GM21423 (cell line): ENCODE measurements at regions not wholly inside any gene's neighbourhood (a gene's known extent, or its start where the extent isn't known, plus 50 kb on each side); places are given as distances from the start of the nearest gene placed in this dataset.
A peak's percentile ranks its signal among the peaks of the same experiment; 100 is the strongest.

Experiments used
- ATAC-seq: cut with Tn5 transposase; IDR thresholded peaks from one replicate; pipeline ENCODE4 v1.9.1; 2021; ENCODE audit warnings: mild to moderate bottlenecking, moderate library complexity; ENCODE audit not compliant: unreplicated experiment

- no peak for ATAC-seq
Observed at GRCh38 chr11:127675581-127675980, 675.0 kb upstream of the KIRREL3 start.

GRCh38 chr11:127674754-127675153, 674.2 kb upstream of the KIRREL3 start:
- no peak for ATAC-seq

GRCh38 chr11:127670374-127671119, 670.0 kb upstream of the KIRREL3 start:
- no peak for ATAC-seq

- no peak for ATAC-seq
Observed at GRCh38 chr11:127656116-127656836, 655.7 kb upstream of the KIRREL3 start.

- no peak for ATAC-seq
Observed at GRCh38 chr11:127653076-127653475, 652.5 kb upstream of the KIRREL3 start.

- ATAC-seq: peak; percentile 58
Observed at GRCh38 chr11:127651888-127652221, 651.3 kb upstream of the KIRREL3 start.

- no peak for ATAC-seq
Observed at GRCh38 chr11:127651175-127651887, 650.8 kb upstream of the KIRREL3 start.

GRCh38 chr11:127649958-127650357, 649.4 kb upstream of the KIRREL3 start:
- ATAC-seq: no peak

GRCh38 chr11:127649071-127649470, 648.5 kb upstream of the KIRREL3 start:
- no peak for ATAC-seq

- ATAC-seq: peak; percentile 47
Observed at GRCh38 chr11:127648583-127648982, 648.0 kb upstream of the KIRREL3 start.

- no peak for ATAC-seq
Observed at GRCh38 chr11:127644366-127644765, 643.8 kb upstream of the KIRREL3 start.

- ATAC-seq: no peak
Observed at GRCh38 chr11:127643268-127644058, 642.9 kb upstream of the KIRREL3 start.

- no peak for ATAC-seq
Observed at GRCh38 chr11:127640561-127641451, 640.2 kb upstream of the KIRREL3 start.

GRCh38 chr11:127639916-127640315, 639.3 kb upstream of the KIRREL3 start:
- no peak for ATAC-seq

- ATAC-seq: no peak
Observed at GRCh38 chr11:127632976-127633680, 632.6 kb upstream of the KIRREL3 start.

- no peak for ATAC-seq
Observed at GRCh38 chr11:127632546-127632945, 632.0 kb upstream of the KIRREL3 start.

GRCh38 chr11:127631974-127632373, 631.4 kb upstream of the KIRREL3 start:
- ATAC-seq: no peak

- ATAC-seq: no peak
Observed at GRCh38 chr11:127629200-127629599, 628.6 kb upstream of the KIRREL3 start.

- ATAC-seq: no peak
Observed at GRCh38 chr11:127628458-127628785, 627.9 kb upstream of the KIRREL3 start.
